ENCODE measurements at regions not wholly inside any gene's neighbourhood (a gene's known extent, or its start where the extent isn't known, plus 50 kb on each side); places are given as distances from the start of the nearest gene placed in this dataset.

GRCh38 chr15:60116456-60117089 lies 112.5 kb downstream of the FOXB1 start:
- TF ChIP-seq CTCF (IDR thresholded peaks at IDR 0.05): no peak
- no peaks in the 10 kb centered on the region for H3K9me3 Mint-ChIP-seq
- DNase-seq (no peak), ATAC-seq (ENCODE audit: poor library complexity) (no peak)
- H3K4me1 Mint-ChIP-seq (ENCODE audit: low read depth): no peaks in the 10 kb centered on the region
- ChIA-PET CTCF (interaction anchor here (0.9 to 1.1 kb wide), 2 partner anchors 10 to 365 kb away, joined by 3 read pairs; no protein-coding TSS in a partner anchor), POLR2A (no interaction called here)
- no peak overlapping the region for H3K27ac Mint-ChIP-seq
- intact Hi-C loops (cut with DNase I, micrococcal nuclease): no loop called here
- Histone ChIP-seq H3K27me3 (ENCODE audit: control insufficient read depth in 1 of 2, insufficient read depth in 2 of 2, low read length in 2 of 2) (no peaks in the 10 kb centered on the region), H3K9me3 (ENCODE audit: control insufficient read depth in 1 of 2, insufficient read depth in 1 of 2, low read length in 2 of 2) (no peaks in the 10 kb centered on the region), H3K27ac (ENCODE audit: low read depth in 1 of 2, low read length in 2 of 2) (no peak overlapping the region), H3K36me3 (ENCODE audit: insufficient read depth, low read length) (no peaks in the 10 kb centered on the region), H3K4me3 (ENCODE audit: low read length) (no peak overlapping the region), H3K4me1 (ENCODE audit: insufficient read depth, low read length) (peaks cover 4% of the 10 kb centered on the region)
- H3K36me3 Mint-ChIP-seq (ENCODE audit: low read depth): no peaks in the 10 kb centered on the region
- H3K27me3 Mint-ChIP-seq: no peaks in the 10 kb centered on the region
- H3K4me3 Mint-ChIP-seq: no peak overlapping the region

- H3K36me3 ChIP-seq (ENCODE audit: insufficient read depth, low read length): no peaks in the 10 kb centered on the region
- intact Hi-C loops (cut with DNase I, micrococcal nuclease): no loop called here
- CTCF ChIA-PET: no interaction called here
Observed at GRCh38 chr15:60118146-60118545, 114.0 kb downstream of the FOXB1 start.

GRCh38 chr15:60118626-60119025 lies 114.5 kb downstream of the FOXB1 start:
- ATAC-seq (ENCODE audit: poor library complexity): no peak
- no peaks in the 10 kb centered on the region for H3K9me3 ChIP-seq (ENCODE audit: control insufficient read depth in 1 of 2, insufficient read depth in 1 of 2, low read length in 2 of 2)
- H3K9me3 Mint-ChIP-seq: no peaks in the 10 kb centered on the region
- no peak overlapping the region for H3K4me3 Mint-ChIP-seq
- no peaks in the 10 kb centered on the region for H3K27me3 ChIP-seq (ENCODE audit: control insufficient read depth in 1 of 2, insufficient read depth in 2 of 2, low read length in 2 of 2)
- peaks cover 4% of the 10 kb centered on the region for H3K4me1 ChIP-seq (ENCODE audit: insufficient read depth, low read length)
- no peak overlapping the region for H3K4me3 ChIP-seq (ENCODE audit: low read length)
- H3K4me1 Mint-ChIP-seq (ENCODE audit: low read depth): no peaks in the 10 kb centered on the region
- no peak for TF ChIP-seq CTCF (IDR thresholded peaks at IDR 0.05)
- CTCF ChIA-PET: no interaction called here
- DNase-seq: no peak
- intact Hi-C loops (cut with DNase I, micrococcal nuclease): no loop called here
- no peaks in the 10 kb centered on the region for H3K36me3 Mint-ChIP-seq (ENCODE audit: low read depth)
- no peaks in the 10 kb centered on the region for H3K27me3 Mint-ChIP-seq
- H3K27ac Mint-ChIP-seq: no peak overlapping the region
- no peaks in the 10 kb centered on the region for H3K36me3 ChIP-seq (ENCODE audit: insufficient read depth, low read length)
- POLR2A ChIA-PET: no interaction called here
- H3K27ac ChIP-seq (ENCODE audit: low read depth in 1 of 2, low read length in 2 of 2): no peak overlapping the region

More at GRCh38 chr15:60118146-60118545, 114.0 kb downstream of the FOXB1 start:
- Histone ChIP-seq H3K4me1 (ENCODE audit: insufficient read depth, low read length) (peaks cover 4% of the 10 kb centered on the region), H3K27ac (ENCODE audit: low read depth in 1 of 2, low read length in 2 of 2) (no peak overlapping the region), H3K9me3 (ENCODE audit: control insufficient read depth in 1 of 2, insufficient read depth in 1 of 2, low read length in 2 of 2) (no peaks in the 10 kb centered on the region), H3K4me3 (ENCODE audit: low read length) (no peak overlapping the region), H3K27me3 (ENCODE audit: control insufficient read depth in 1 of 2, insufficient read depth in 2 of 2, low read length in 2 of 2) (no peaks in the 10 kb centered on the region)
- no peak for DNase-seq
- Mint-ChIP-seq H3K4me3 (no peak overlapping the region), H3K27me3 (no peaks in the 10 kb centered on the region), H3K27ac (no peak overlapping the region), H3K36me3 (ENCODE audit: low read depth) (no peaks in the 10 kb centered on the region), H3K9me3 (no peaks in the 10 kb centered on the region), H3K4me1 (ENCODE audit: low read depth) (no peaks in the 10 kb centered on the region)
- POLR2A ChIA-PET: no interaction called here
- TF ChIP-seq CTCF (IDR thresholded peaks at IDR 0.05): no peak
- ATAC-seq (ENCODE audit: poor library complexity): no peak
